ENCODE measurements at regions not wholly inside any gene's neighbourhood (a gene's known extent, or its start where the extent isn't known, plus 50 kb on each side); places are given as distances from the start of the nearest gene placed in this dataset.
A peak's percentile ranks its signal among the peaks of the same experiment; 100 is the strongest.
"Not testable (repeated sequence)": the region's sequence is repeated elsewhere in the genome, so short reads cannot be mapped to it uniquely, and the experiment has no call there.

DNA sequence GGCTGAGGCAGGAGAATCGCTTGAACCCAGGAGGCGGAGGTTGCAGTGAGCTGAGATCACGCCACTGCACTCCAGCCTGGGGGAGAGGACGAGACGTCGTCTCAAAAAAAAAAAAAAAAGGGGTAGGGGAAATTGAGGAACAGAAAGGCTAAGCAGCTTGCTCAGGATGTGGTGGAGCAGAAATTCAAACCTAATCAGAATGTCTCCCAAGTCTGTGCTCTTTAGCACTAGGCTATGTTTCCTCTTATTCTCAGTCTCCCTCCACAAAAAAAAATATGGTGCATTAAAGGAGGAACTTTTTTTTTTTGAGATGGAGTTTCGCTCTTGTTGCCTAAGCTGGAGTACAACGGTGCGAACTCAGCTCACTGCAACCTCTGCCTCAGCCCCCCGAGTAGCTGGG is 114.2 kb downstream of the SLC16A1 start:
- DNase-seq (ENCODE audit: low read depth): peak; percentile 26
- TF ChIP-seq, protein P1, sequence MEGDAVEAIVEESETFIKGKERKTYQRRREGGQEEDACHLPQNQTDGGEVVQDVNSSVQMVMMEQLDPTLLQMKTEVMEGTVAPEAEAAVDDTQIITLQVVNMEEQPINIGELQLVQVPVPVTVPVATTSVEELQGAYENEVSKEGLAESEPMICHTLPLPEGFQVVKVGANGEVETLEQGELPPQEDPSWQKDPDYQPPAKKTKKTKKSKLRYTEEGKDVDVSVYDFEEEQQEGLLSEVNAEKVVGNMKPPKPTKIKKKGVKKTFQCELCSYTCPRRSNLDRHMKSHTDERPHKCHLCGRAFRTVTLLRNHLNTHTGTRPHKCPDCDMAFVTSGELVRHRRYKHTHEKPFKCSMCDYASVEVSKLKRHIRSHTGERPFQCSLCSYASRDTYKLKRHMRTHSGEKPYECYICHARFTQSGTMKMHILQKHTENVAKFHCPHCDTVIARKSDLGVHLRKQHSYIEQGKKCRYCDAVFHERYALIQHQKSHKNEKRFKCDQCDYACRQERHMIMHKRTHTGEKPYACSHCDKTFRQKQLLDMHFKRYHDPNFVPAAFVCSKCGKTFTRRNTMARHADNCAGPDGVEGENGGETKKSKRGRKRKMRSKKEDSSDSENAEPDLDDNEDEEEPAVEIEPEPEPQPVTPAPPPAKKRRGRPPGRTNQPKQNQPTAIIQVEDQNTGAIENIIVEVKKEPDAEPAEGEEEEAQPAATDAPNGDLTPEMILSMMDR (IDR thresholded peaks at IDR 0.05; ENCODE audit: low read depth, low read length, missing control alignments): no peak
- no peak overlapping the region for H3K4me3 ChIP-seq (ENCODE audit: low read depth, low read length)

DNA sequence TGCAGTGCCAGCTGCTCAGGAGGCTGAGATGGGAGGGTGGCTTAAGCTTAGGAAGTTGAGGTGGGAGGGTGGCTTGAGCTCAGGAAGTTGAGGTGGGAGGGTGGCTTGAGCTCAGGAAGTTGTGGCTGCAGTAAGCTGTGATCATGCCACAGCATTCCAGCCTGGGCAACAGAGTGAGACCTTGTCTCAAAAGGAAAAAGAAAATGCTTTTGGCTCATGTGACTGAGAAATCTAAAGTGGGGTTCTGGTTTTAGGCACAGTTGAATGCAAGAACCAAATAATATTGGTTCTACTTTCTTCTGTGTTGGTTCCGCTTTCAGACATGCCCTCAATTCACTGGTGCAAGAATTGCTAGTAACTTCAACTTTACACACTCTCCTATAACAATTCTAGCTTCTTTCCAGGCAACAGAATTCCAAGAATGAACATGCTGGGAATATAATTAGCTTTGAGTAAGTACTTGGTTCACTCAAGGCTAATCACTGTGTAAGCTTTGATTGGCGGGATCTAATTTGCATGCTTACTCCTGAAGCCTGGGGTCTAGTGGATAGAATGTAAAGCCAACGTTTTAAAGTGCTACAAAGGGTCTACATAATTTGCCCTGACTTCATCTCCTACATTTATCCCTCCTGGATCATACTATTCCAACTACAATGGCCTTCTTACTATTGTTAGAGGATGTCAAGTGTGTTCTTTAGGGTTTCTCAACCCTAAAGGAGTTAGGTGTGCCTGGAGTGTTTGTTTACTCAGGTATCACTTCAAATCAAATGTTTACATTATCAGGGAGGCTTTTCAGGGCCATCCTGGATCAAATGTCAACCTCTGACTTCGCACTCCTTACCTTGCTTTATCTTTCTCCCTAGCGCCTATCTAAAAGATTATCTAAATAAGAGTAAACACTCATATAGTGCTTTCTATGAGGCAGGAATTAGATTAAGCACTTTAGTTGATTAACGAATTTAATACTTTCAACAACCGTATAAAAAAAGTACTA is 115.1 kb downstream of the SLC16A1 start:
- peak; percentile 25 for DNase-seq (ENCODE audit: low read depth)
- H3K4me3 ChIP-seq (ENCODE audit: low read depth, low read length): no peak overlapping the region
- TF ChIP-seq, protein P1 (IDR thresholded peaks at IDR 0.05; ENCODE audit: low read depth, low read length, missing control alignments): no peak

DNA sequence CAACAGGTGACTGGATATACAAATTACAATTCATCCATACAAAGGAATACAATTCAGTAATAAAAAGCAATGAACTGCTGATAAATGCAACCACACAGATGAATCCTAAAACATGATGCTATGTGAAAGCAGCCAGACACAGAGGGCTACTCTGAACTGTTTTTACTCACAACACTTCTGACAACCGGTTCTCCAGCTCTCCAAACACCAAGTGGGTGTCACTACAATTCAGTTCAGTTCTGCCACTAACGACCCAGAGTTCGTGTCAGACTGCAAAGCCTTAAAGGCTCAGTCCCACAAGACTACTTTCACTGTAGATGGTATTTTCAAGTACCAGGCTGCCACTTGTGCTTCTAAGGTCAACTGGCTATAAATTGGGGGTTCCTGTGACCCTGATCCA is 119.4 kb downstream of the SLC16A1 start:
- TF ChIP-seq, protein P1 (IDR thresholded peaks at IDR 0.05; ENCODE audit: low read depth, low read length, missing control alignments): no peak
- H3K4me3 ChIP-seq (ENCODE audit: low read depth, low read length): no peak overlapping the region
- DNase-seq (ENCODE audit: low read depth): no peak

DNA sequence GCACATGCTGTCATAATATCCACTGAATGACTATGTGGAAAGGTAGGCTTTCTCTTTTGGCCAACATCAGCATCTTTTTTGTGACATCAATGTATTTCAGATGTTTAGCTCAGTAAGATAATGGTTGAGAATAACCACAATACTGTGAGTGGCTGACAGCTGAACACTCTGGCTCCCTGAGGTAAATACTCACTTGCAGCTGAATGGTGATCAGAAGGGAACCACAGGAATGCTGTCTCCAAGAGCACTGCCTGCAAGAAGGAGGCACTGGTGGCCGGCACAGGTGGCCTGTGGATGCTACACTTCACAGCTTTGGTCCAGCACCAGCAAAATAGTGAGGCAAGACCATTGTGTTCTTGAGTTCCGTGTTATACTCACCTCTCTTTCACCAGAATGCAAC is 118.7 kb upstream of the PPM1J start:
- H3K4me3 ChIP-seq (ENCODE audit: low read depth, low read length): no peak overlapping the region
- TF ChIP-seq, protein P1 (IDR thresholded peaks at IDR 0.05; ENCODE audit: low read depth, low read length, missing control alignments): no peak
- DNase-seq (ENCODE audit: low read depth): no peak

DNA sequence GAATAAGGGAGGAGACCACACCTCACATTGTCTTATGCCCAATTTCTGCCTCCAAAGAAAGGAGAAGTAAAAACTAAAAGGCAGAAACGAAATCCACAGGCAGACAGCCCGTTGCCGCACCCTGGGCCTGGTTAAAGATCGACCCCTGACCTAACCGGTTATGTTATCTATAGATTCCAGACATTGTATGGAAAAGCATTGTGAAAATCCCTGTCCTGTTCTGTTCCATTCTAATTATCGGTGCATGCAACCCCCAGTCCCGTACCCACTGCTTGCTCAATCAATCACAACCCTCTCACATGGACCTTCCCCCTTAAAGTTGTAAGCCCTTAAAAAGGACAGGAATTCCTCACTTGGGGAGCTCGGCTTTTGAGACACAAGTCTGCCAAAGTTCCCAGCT is 117.1 kb upstream of the PPM1J start:
- H3K4me3 ChIP-seq (ENCODE audit: low read depth, low read length); DNase-seq (ENCODE audit: low read depth): not testable (repeated sequence)

DNA sequence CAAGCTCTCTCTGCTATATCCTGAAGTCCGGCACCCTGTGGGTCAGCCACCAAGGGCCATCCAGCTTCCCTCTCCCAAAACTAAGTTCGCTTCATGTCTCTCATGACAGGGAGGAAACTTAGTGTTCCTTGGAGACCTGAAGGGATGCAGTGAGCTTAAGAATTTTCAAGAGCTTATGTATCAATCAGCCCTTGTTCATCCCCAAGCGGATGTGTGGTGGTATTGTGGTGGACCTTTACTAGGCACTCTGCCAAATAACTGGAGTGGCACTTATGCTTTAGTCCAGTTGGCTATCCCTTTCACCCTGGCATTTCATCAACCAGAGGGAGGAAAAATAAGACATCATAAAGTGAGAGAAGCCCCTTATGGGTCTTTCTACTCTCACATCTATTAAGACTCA is 114.6 kb upstream of the PPM1J start:
- not testable (repeated sequence) for H3K4me3 ChIP-seq (ENCODE audit: low read depth, low read length); DNase-seq (ENCODE audit: low read depth)

DNA sequence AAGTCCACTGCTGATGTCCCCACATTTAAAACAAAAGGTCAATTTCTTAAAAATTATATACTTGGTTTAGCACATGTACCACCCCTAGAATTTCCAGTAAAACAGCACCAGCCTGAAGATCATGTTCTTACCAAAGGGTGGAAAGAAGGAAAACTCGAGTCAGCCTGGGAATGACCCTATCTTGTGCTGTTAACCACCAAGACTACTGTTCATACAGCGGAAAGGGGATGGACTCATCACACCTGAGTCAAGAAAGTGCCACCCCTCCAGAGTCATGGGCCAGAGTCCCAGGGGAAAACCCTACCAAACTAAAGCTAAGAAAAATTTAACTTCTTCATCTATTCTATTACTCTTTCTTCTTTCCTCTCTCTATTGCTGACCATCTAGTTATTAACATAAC is 113.6 kb upstream of the PPM1J start:
- no peak for DNase-seq (ENCODE audit: low read depth)
- TF ChIP-seq, protein P1 (IDR thresholded peaks at IDR 0.05; ENCODE audit: low read depth, low read length, missing control alignments): no peak
- no peak overlapping the region for H3K4me3 ChIP-seq (ENCODE audit: low read depth, low read length)

DNA sequence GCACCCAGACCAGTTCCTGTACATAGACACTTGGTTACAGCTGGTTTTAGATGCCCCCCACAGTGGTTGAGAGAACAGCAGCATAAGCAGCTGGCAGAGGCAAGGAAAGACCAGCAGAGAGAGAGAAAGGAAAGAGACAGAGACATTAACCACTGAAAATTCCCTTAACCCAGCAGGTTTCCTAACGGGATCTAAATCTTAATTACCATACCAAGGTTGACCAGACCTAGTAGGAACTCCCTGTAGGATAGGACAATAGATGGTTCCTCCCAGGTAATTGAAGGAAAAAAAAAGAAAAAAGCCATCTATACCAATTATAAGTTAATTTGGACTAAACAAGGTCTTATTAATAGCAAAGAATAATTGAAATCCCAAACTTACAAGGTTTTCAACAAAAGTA is 112.3 kb upstream of the PPM1J start:
- not testable (repeated sequence) for H3K4me3 ChIP-seq (ENCODE audit: low read depth, low read length); DNase-seq (ENCODE audit: low read depth)

Data from GM12864 (cell line).